HG03108 (cell line): ENCODE measurements at regions not wholly inside any gene's neighbourhood (a gene's known extent, or its start where the extent isn't known, plus 50 kb on each side); places are given as distances from the start of the nearest gene placed in this dataset.
"Not testable (repeated sequence)": the region's sequence is repeated elsewhere in the genome, so short reads cannot be mapped to it uniquely, and the experiment has no call there.

ENCODE experiments used
- ATAC-seq: cut with Tn5 transposase; IDR thresholded peaks from one replicate; pipeline ENCODE4 v1.9.1; 2021; ENCODE audit warnings: moderate library complexity; ENCODE audit not compliant: unreplicated experiment

GRCh38 chr9:42430674-42431615 lies 247.5 kb downstream of the SPATA31A6 start:
- ATAC-seq, result not testable (repeated sequence)

- ATAC-seq, result not testable (repeated sequence)
Measured at GRCh38 chr9:42431616-42432010, 248.2 kb downstream of the SPATA31A6 start.

- ATAC-seq, result not testable (repeated sequence)
Measured at GRCh38 chr9:42434844-42435714, 251.6 kb downstream of the SPATA31A6 start.

- ATAC-seq, result not testable (repeated sequence)
Measured at GRCh38 chr9:42435715-42436342, 252.4 kb downstream of the SPATA31A6 start.

GRCh38 chr9:42437057-42437759 lies 253.7 kb downstream of the SPATA31A6 start:
- peak; percentile 81 for ATAC-seq

- not testable (repeated sequence) for ATAC-seq
Measured at GRCh38 chr9:42442680-42443079, 259.2 kb downstream of the SPATA31A6 start.

GRCh38 chr9:42443414-42443813 lies 260.0 kb downstream of the SPATA31A6 start:
- not testable (repeated sequence) for ATAC-seq

GRCh38 chr9:42461436-42461835 lies 278.0 kb downstream of the SPATA31A6 start:
- ATAC-seq, result not testable (repeated sequence)

- not testable (repeated sequence) for ATAC-seq
Measured at GRCh38 chr9:42461863-42462262, 278.4 kb downstream of the SPATA31A6 start.

- ATAC-seq, result not testable (repeated sequence)
Measured at GRCh38 chr9:42463981-42464380, 280.5 kb downstream of the SPATA31A6 start.

GRCh38 chr9:42470577-42470976 lies 287.1 kb downstream of the SPATA31A6 start:
- ATAC-seq, result not testable (repeated sequence)

GRCh38 chr9:42490989-42491388 lies 307.5 kb downstream of the SPATA31A6 start:
- not testable (repeated sequence) for ATAC-seq

GRCh38 chr9:42502620-42503264 lies 319.3 kb downstream of the SPATA31A6 start:
- not testable (repeated sequence) for ATAC-seq

- ATAC-seq, result not testable (repeated sequence)
Measured at GRCh38 chr9:42508111-42508510, 324.7 kb downstream of the SPATA31A6 start.

- not testable (repeated sequence) for ATAC-seq
Measured at GRCh38 chr9:42513535-42513934, 330.1 kb downstream of the SPATA31A6 start.

- ATAC-seq, result not testable (repeated sequence)
Measured at GRCh38 chr9:42534325-42534983, 351.0 kb downstream of the SPATA31A6 start.

GRCh38 chr9:42534984-42535325 lies 351.5 kb downstream of the SPATA31A6 start:
- ATAC-seq, result not testable (repeated sequence)

- not testable (repeated sequence) for ATAC-seq
Measured at GRCh38 chr9:42550789-42551357, 367.4 kb downstream of the SPATA31A6 start.

GRCh38 chr9:42568530-42568929 lies 385.1 kb downstream of the SPATA31A6 start:
- ATAC-seq, result not testable (repeated sequence)
